Heart left ventricle (tissue), 16 donors: ENCODE measurements at regions not wholly inside any gene's neighbourhood (a gene's known extent, or its start where the extent isn't known, plus 50 kb on each side); places are given as distances from the start of the nearest gene placed in this dataset.

ENCODE experiments used
- ATAC-seq, 4 donors: fragments of 200-7000 bp; cut with Tn5 transposase; one replicate each; pipeline ENCODE4 v1.9.1; 2020 to 2022; ENCODE audit warnings: moderate library complexity in 4 of 4, mild to moderate bottlenecking in 3 of 4, moderate number of reproducible peaks in 1 of 4
- DNase-seq, 5 donors: peaks; one replicate each; pipeline ENCODE4 v3.0.0-alpha.2; 2020
- H3K27ac ChIP-seq, 12 donors: fragments of 200-600 bp; sonication (generic) in 4 of 12; one replicate each; pipeline versions ENCODE4 v1.5.0 to v1.8.0; 2016 to 2022; ENCODE audit warnings: mild to moderate bottlenecking in 2 of 12
- H3K27me3 ChIP-seq, 9 donors: fragments of 200-600 bp; sonication (generic) in 2 of 9; one replicate each; pipeline versions ENCODE4 v1.5.1 to v1.8.0; 2016 to 2022; ENCODE audit warnings: mild to moderate bottlenecking in 3 of 9
- H3K36me3 ChIP-seq, 9 donors: fragments of 200-600 bp; sonication (generic) in 2 of 9; one replicate each; pipeline versions ENCODE4 v1.5.0 to v1.8.0; 2018 to 2022; ENCODE audit warnings: mild to moderate bottlenecking in 2 of 9
- H3K4me1 ChIP-seq, 12 donors: fragments of 200-600 bp; sonication (generic) in 4 of 12; one replicate each; pipeline versions ENCODE4 v1.5.0 to v1.8.0; 2016 to 2022; ENCODE audit warnings: mild to moderate bottlenecking in 3 of 12
- H3K4me3 ChIP-seq, 12 donors: fragments of 200-600 bp; sonication (generic) in 4 of 12; one replicate each; pipeline versions ENCODE4 v1.5.0 to v1.8.0; 2017 to 2022; ENCODE audit warnings: mild to moderate bottlenecking in 9 of 12, moderate library complexity in 4 of 12
- H3K9me3 ChIP-seq, 12 donors: fragments of 200-600 bp; sonication (generic) in 4 of 12; one replicate each; pipeline versions ENCODE4 v1.5.0 to v1.8.0; 2016 to 2022; ENCODE audit warnings: mild to moderate bottlenecking in 1 of 12
- CTCF ChIP-seq, 12 donors: fragments of 200-600 bp; sonication (generic) in 4 of 12; IDR thresholded peaks; one replicate each; pipeline versions ENCODE4 v1.5.0 to v1.8.0; 2018 to 2022; ENCODE audit warnings: antibody characterized with exemption in 12 of 12, mild to moderate bottlenecking in 5 of 12
- POLR2A ChIP-seq, 2 donors: fragments of 450-650 bp; IDR thresholded peaks; one replicate each; pipeline ENCODE4 v1.6.1; 2017; ENCODE audit warnings: antibody characterized with exemption in 2 of 2, mild to moderate bottlenecking in 2 of 2, moderate library complexity in 2 of 2
- WGBS, 4 donors: extraction: QIAGEN DNeasy Blood & Tissue Kit in 2 of 4; methylation state at CpG; one replicate each; pipeline versions ENCODE4 v1.1.5 to v1.1.7; 2013 to 2018; 5-methylcytosine and 5-hydroxymethylcytosine counted together
- intact Hi-C, 10 donors: fragments of 100-400 bp; cut with DNase I; formaldehyde crosslinking; loops; one replicate each; pipeline versions ENCODE4 v1.11.1 to v1.14.2; 2022
- donor health status: ischemic (EF 13 %, LVEDD 7.1; RV severe dilation, severe dysfunction).
- donor health status: healthy with polysubstance abuse.
- donor health status: DM: no; HTN: yes; CAD: no.
- donor health status: DM: no; HTN: no; CAD: no.
- donor health status: ischemic (EF 25% LVEDD 6.9; RV normal size, moderate dysfunction).
- donor health status: ischemic (EF 25% LVEDD 5.7; RV mildly dilated, moderate dysfunction).
- donor health status: healthy.
- donor health status: DM: yes; HTN: yes; CAD: no.
- donor health status: ischemic (EF 35%, LVEDD 5.7; RV mildly dilated, moderate dysfunction).
- donor health status: nonischemic (EF 11% LVEDD 7.7; RV severe dilation, severe dysfunction).
- donor health status: DM: yes; HTN: yes; CAD: no.
- donor health status: PGD.
- donor health status: ischemic (EF 29% LVEDD 5.4; RV normal size, mild dysfunction).
- donor health status: nonischemic (EF 23%, LVEDD 6.1; RV moderate dilation, normal function).

GRCh38 chr3:144864646-144865045 is 893.0 kb downstream of the DIPK2A start:
- WGBS, 4 donors = 46 to 57% (median 51%) methylated on average over 2 of the region's 2 CpGs
- ATAC-seq (no peak), DNase-seq (no peak)
- no peaks in the 10 kb centered on the region for H3K27me3 ChIP-seq
- H3K4me3 ChIP-seq = no peak overlapping the region
- H3K4me1 ChIP-seq = peaks cover 0 to 6% (median 0%) of the 10 kb centered on the region in 12 donors
- no peaks in the 10 kb centered on the region for H3K9me3 ChIP-seq
- intact Hi-C loops = no loop called here
- no peaks in the 10 kb centered on the region for H3K36me3 ChIP-seq
- no peak for TF ChIP-seq POLR2A (IDR thresholded peaks at IDR 0.05)
- no peak for TF ChIP-seq CTCF (IDR thresholded peaks at IDR 0.05)
- no peak overlapping the region for H3K27ac ChIP-seq

- ATAC-seq (no peak), DNase-seq (no peak)
- Histone ChIP-seq H3K4me1 (peaks cover 0 to 6% (median 0%) of the 10 kb centered on the region in 12 donors), H3K27ac (no peak overlapping the region), H3K36me3 (no peaks in the 10 kb centered on the region), H3K9me3 (no peaks in the 10 kb centered on the region), H3K27me3 (no peaks in the 10 kb centered on the region), H3K4me3 (no peak overlapping the region)
- no peak for TF ChIP-seq CTCF (IDR thresholded peaks at IDR 0.05)
- TF ChIP-seq POLR2A (IDR thresholded peaks at IDR 0.05) = no peak
- intact Hi-C loops = no loop called here
Measured at GRCh38 chr3:144865948-144866347, 894.3 kb downstream of the DIPK2A start.

GRCh38 chr3:144866476-144866875 is 894.9 kb downstream of the DIPK2A start:
- Histone ChIP-seq H3K4me1 (peaks cover 0 to 6% (median 0%) of the 10 kb centered on the region in 12 donors), H3K27ac (no peak overlapping the region), H3K27me3 (no peaks in the 10 kb centered on the region), H3K4me3 (no peak overlapping the region), H3K36me3 (no peaks in the 10 kb centered on the region), H3K9me3 (no peaks in the 10 kb centered on the region)
- ATAC-seq (no peak), DNase-seq (no peak)
- TF ChIP-seq CTCF (IDR thresholded peaks at IDR 0.05) (no peak), POLR2A (IDR thresholded peaks at IDR 0.05) (no peak)
- 52 to 64% (median 58%) methylated on average over 2 of the region's 2 CpGs for WGBS, 4 donors
- intact Hi-C loops = no loop called here

GRCh38 chr3:144868506-144868905 is 896.9 kb downstream of the DIPK2A start:
- Histone ChIP-seq H3K4me1 (peaks cover 0 to 6% (median 0%) of the 10 kb centered on the region in 12 donors), H3K9me3 (peaks cover 0 to under 1% (median 0%) of the 10 kb centered on the region in 12 donors), H3K27me3 (no peaks in the 10 kb centered on the region), H3K36me3 (no peaks in the 10 kb centered on the region), H3K27ac (no peak overlapping the region), H3K4me3 (no peak overlapping the region)
- intact Hi-C loops = no loop called here
- ATAC-seq (no peak), DNase-seq (no peak)
- TF ChIP-seq POLR2A (IDR thresholded peaks at IDR 0.05) = no peak
- TF ChIP-seq CTCF (IDR thresholded peaks at IDR 0.05) = no peak
